Testis (tissue), 2 donors: ENCODE measurements at regions not wholly inside any gene's neighbourhood (a gene's known extent, or its start where the extent isn't known, plus 50 kb on each side); places are given as distances from the start of the nearest gene placed in this dataset.

Source experiments
- POLR2A ChIP-seq: fragments of 450-650 bp; IDR thresholded peaks from one replicate; pipeline ENCODE4 v1.6.1; 2017; ENCODE audit warnings: antibody characterized with exemption, mild to moderate bottlenecking, moderate library complexity
- TF ChIP-seq, protein P1 (sequence below), 3 experiments: fragments of 450-650 bp in 2 of 3; fragments of 200-600 bp in 1 of 3; sonication (generic) in 1 of 3; IDR thresholded peaks; one replicate each; pipeline ENCODE4 v1.5.1; 2016 to 2019; ENCODE audit warnings: antibody characterized with exemption in 3 of 3, mild to moderate bottlenecking in 2 of 3, moderate library complexity in 1 of 3

DNA sequence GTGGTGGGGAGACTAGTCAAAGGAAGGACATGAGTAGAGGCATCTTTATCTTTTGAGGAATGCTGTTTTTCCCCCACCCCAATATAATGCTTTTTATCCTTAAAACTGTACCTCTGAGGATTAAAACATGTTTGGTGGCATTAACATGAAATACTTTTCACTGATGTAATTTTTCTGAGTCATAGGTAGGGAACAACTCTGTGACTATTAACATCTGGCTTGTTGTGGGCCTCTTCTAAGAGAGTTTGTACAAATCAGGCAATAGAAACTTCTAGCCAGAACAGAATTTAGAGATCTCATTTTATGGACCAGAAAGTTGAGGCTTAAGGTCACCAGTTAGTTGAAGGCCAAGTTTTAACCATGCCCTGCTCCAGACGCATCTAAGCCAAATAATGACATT, 207.6 kb downstream of the SOX3 start:
- no peak for TF ChIP-seq POLR2A
- TF ChIP-seq, protein P1, sequence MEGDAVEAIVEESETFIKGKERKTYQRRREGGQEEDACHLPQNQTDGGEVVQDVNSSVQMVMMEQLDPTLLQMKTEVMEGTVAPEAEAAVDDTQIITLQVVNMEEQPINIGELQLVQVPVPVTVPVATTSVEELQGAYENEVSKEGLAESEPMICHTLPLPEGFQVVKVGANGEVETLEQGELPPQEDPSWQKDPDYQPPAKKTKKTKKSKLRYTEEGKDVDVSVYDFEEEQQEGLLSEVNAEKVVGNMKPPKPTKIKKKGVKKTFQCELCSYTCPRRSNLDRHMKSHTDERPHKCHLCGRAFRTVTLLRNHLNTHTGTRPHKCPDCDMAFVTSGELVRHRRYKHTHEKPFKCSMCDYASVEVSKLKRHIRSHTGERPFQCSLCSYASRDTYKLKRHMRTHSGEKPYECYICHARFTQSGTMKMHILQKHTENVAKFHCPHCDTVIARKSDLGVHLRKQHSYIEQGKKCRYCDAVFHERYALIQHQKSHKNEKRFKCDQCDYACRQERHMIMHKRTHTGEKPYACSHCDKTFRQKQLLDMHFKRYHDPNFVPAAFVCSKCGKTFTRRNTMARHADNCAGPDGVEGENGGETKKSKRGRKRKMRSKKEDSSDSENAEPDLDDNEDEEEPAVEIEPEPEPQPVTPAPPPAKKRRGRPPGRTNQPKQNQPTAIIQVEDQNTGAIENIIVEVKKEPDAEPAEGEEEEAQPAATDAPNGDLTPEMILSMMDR (IDR thresholded peaks at IDR 0.05) = no peak
